Common myeloid progenitor, CD34-positive (primary cell): ENCODE measurements at regions not wholly inside any gene's neighbourhood (a gene's known extent, or its start where the extent isn't known, plus 50 kb on each side); places are given as distances from the start of the nearest gene placed in this dataset.

ENCODE experiments used
- CTCF ChIA-PET: fragments of 350-600 bp; sonication (Branson Sonifier 250); formaldehyde crosslinking; loops from one replicate; lab custom pipeline; 2021; ENCODE audit warnings: antibody characterized with exemption; lab: Charles Lee
- POLR2A ChIA-PET: fragments of 350-600 bp; sonication (Branson Sonifier 250); formaldehyde crosslinking; loops from one replicate; lab custom pipeline; 2021; ENCODE audit warnings: antibody characterized with exemption; lab: Charles Lee
- DNase-seq, 3 donors: peaks; one replicate each; pipeline versions ENCODE4 v3.0.0 to v3.0.0-alpha.2; 2013
- H3K27ac ChIP-seq, 2 experiments: 1 replicate in 1 of 2; 2 replicates in 1 of 2; pipeline ENCODE4 v1.7.0; 2013; ENCODE audit warnings: inconsistent platforms in 2 of 2, low read length in 2 of 2, mild to moderate bottlenecking in 2 of 2, low read depth in 1 of 2, moderate library complexity in 1 of 2; ENCODE audit not compliant: severe bottlenecking in 2 of 2, insufficient read depth in 1 of 2, poor library complexity in 1 of 2
- H3K27me3 ChIP-seq, 5 experiments: replicated peaks in 2 of 5; 1 replicate in 3 of 5; 2 replicates in 2 of 5; pipeline versions ENCODE4 v1.6.1 to v1.7.0; 2013; ENCODE audit warnings: low read length in 4 of 5, mild to moderate bottlenecking in 2 of 5, moderate library complexity in 2 of 5, inconsistent platforms in 1 of 5; ENCODE audit not compliant: insufficient read depth in 5 of 5, control insufficient read depth in 4 of 5
- H3K36me3 ChIP-seq, 4 experiments: 1 replicate in 2 of 4; 2 replicates in 2 of 4; pipeline versions ENCODE4 v1.6.1 to v1.7.0; 2013; ENCODE audit warnings: low read length in 3 of 4, control low read depth in 1 of 4, mild to moderate bottlenecking in 1 of 4; ENCODE audit not compliant: control insufficient read depth in 4 of 4, insufficient read depth in 4 of 4
- H3K4me1 ChIP-seq, 4 experiments: 1 replicate in 3 of 4; 2 replicates in 1 of 4; pipeline versions ENCODE4 v1.6.1 to v1.7.1; 2013; ENCODE audit warnings: low read length in 3 of 4, mild to moderate bottlenecking in 3 of 4, control low read depth in 1 of 4, inconsistent platforms in 1 of 4, moderate library complexity in 1 of 4; ENCODE audit not compliant: control insufficient read depth in 4 of 4, insufficient read depth in 4 of 4; ENCODE audit errors: control extremely low read depth in 1 of 4
- H3K4me3 ChIP-seq, 7 experiments: 1 replicate in 4 of 7; 2 replicates in 3 of 7; pipeline versions ENCODE4 v1.5.1 to v1.7.0; 2013; ENCODE audit warnings: mild to moderate bottlenecking in 7 of 7, low read length in 6 of 7, moderate library complexity in 6 of 7, inconsistent platforms in 2 of 7, low read depth in 2 of 7, control low read depth in 1 of 7; ENCODE audit not compliant: insufficient read depth in 4 of 7, control insufficient read depth in 1 of 7; ENCODE audit errors: extremely low read depth in 1 of 7
- H3K9me3 ChIP-seq, 5 experiments: 1 replicate in 4 of 5; 2 replicates in 1 of 5; pipeline versions ENCODE4 v1.6.1 to v1.7.1; 2013; ENCODE audit warnings: low read length in 4 of 5, mild to moderate bottlenecking in 2 of 5, inconsistent platforms in 1 of 5, low read depth in 1 of 5, moderate library complexity in 1 of 5; ENCODE audit not compliant: control insufficient read depth in 4 of 5, insufficient read depth in 2 of 5; ENCODE audit errors: control extremely low read depth in 1 of 5
- WGBS: methylation state at CpG from one replicate; pipeline ENCODE4 v1.1.5; 2013; ENCODE audit not compliant: insufficient coverage; 5-methylcytosine and 5-hydroxymethylcytosine counted together

- CTCF ChIA-PET, result no interaction called here
- Histone ChIP-seq H3K27me3 (no peaks in the 10 kb centered on the region), H3K4me3 (no peak overlapping the region), H3K4me1 (no peaks in the 10 kb centered on the region), H3K9me3 (no peaks in the 10 kb centered on the region), H3K36me3 (no peaks in the 10 kb centered on the region), H3K27ac (no peak overlapping the region)
- DNase-seq, result no peak
- WGBS, result no CpG with 5 or more reads among the region's 1 CpG
- POLR2A ChIA-PET, result no interaction called here
These were observed 194.7 kb downstream of the TENT5A start for GRCh38 chr6:81557811-81558210.

- H3K27me3 ChIP-seq, result no peaks in the 10 kb centered on the region
- no peak overlapping the region for H3K27ac ChIP-seq
- no peaks in the 10 kb centered on the region for H3K36me3 ChIP-seq
- H3K4me3 ChIP-seq, result no peak overlapping the region
- no CpG with 5 or more reads among the region's 2 CpGs for WGBS
- DNase-seq, result no peak
- H3K9me3 ChIP-seq, result no peaks in the 10 kb centered on the region
- ChIA-PET POLR2A (no interaction called here), CTCF (no interaction called here)
- H3K4me1 ChIP-seq, result no peaks in the 10 kb centered on the region
These were observed 195.9 kb downstream of the TENT5A start for GRCh38 chr6:81556551-81556950.

- Histone ChIP-seq H3K27me3 (no peaks in the 10 kb centered on the region), H3K36me3 (no peaks in the 10 kb centered on the region), H3K27ac (no peak overlapping the region), H3K9me3 (no peaks in the 10 kb centered on the region), H3K4me1 (no peaks in the 10 kb centered on the region), H3K4me3 (no peak overlapping the region)
- ChIA-PET CTCF (no interaction called here), POLR2A (no interaction called here)
- DNase-seq, result no peak
- WGBS, result no CpG with 5 or more reads among the region's 2 CpGs
These were observed 199.3 kb downstream of the TENT5A start for GRCh38 chr6:81553216-81553615.

GRCh38 chr6:81552644-81553043 is 199.8 kb downstream of the TENT5A start:
- Histone ChIP-seq H3K27me3 (no peaks in the 10 kb centered on the region), H3K4me3 (no peak overlapping the region), H3K9me3 (no peaks in the 10 kb centered on the region), H3K27ac (no peak overlapping the region), H3K36me3 (no peaks in the 10 kb centered on the region), H3K4me1 (no peaks in the 10 kb centered on the region)
- no CpG with 5 or more reads among the region's 3 CpGs for WGBS
- ChIA-PET CTCF (no interaction called here), POLR2A (no interaction called here)
- no peak for DNase-seq

- Histone ChIP-seq H3K9me3 (no peaks in the 10 kb centered on the region), H3K4me1 (no peaks in the 10 kb centered on the region), H3K27ac (no peak overlapping the region), H3K27me3 (no peaks in the 10 kb centered on the region), H3K4me3 (no peak overlapping the region), H3K36me3 (no peaks in the 10 kb centered on the region)
- no peak for DNase-seq
- ChIA-PET POLR2A (no interaction called here), CTCF (no interaction called here)
- WGBS, result 100% methylated on average over 1 of the region's 3 CpGs
These were observed 205.3 kb downstream of the TENT5A start for GRCh38 chr6:81547149-81547548.

GRCh38 chr6:81534934-81535465 is 217.5 kb downstream of the TENT5A start:
- no peaks in the 10 kb centered on the region for H3K36me3 ChIP-seq
- 100% methylated on average over 1 of the region's 2 CpGs for WGBS
- no peak for DNase-seq
- H3K9me3 ChIP-seq, result peaks cover 0 to 3% (median 0%) of the 10 kb centered on the region in 5 experiments
- CTCF ChIA-PET, result no interaction called here
- H3K4me3 ChIP-seq, result no peak overlapping the region
- H3K27me3 ChIP-seq, result no peaks in the 10 kb centered on the region
- H3K4me1 ChIP-seq, result no peaks in the 10 kb centered on the region
- POLR2A ChIA-PET, result no interaction called here
- H3K27ac ChIP-seq, result no peak overlapping the region

GRCh38 chr6:81531869-81532561 is 220.5 kb downstream of the TENT5A start:
- Histone ChIP-seq H3K9me3 (peaks cover 0 to 3% (median 0%) of the 10 kb centered on the region in 5 experiments), H3K27ac (no peak overlapping the region), H3K4me1 (no peaks in the 10 kb centered on the region), H3K4me3 (no peak overlapping the region), H3K36me3 (no peaks in the 10 kb centered on the region), H3K27me3 (no peaks in the 10 kb centered on the region)
- DNase-seq, result no peak
- WGBS, result 100% methylated on average over 1 of the region's 3 CpGs
- CTCF ChIA-PET, result no interaction called here
- POLR2A ChIA-PET, result interaction anchor here (0.6 kb wide), 1 partner anchor 21 kb away, joined by 4 read pairs; no protein-coding TSS in a partner anchor
